Mucosa of rectum (tissue), 2 donors: ENCODE measurements at regions not wholly inside any gene's neighbourhood (a gene's known extent, or its start where the extent isn't known, plus 50 kb on each side); places are given as distances from the start of the nearest gene placed in this dataset.
"Not testable (repeated sequence)": the region's sequence is repeated elsewhere in the genome, so short reads cannot be mapped to it uniquely, and the experiment has no call there.

Source experiments
- H3K27ac ChIP-seq, 2 donors: one replicate each; pipeline ENCODE4 v1.7.0; 2013; ENCODE audit warnings: inconsistent platforms in 2 of 2, low read depth in 2 of 2, low read length in 2 of 2
- H3K27me3 ChIP-seq, 2 donors: one replicate each; pipeline ENCODE4 v1.7.0; 2013; ENCODE audit warnings: low read length in 2 of 2; ENCODE audit not compliant: control insufficient read depth in 2 of 2, insufficient read depth in 2 of 2
- H3K36me3 ChIP-seq, 2 donors: one replicate each; pipeline ENCODE4 v1.7.0; 2013; ENCODE audit warnings: low read length in 2 of 2; ENCODE audit not compliant: control insufficient read depth in 2 of 2, insufficient read depth in 2 of 2
- H3K4me1 ChIP-seq, 2 donors: one replicate each; pipeline ENCODE4 v1.7.0; 2013; ENCODE audit warnings: low read length in 2 of 2, mild to moderate bottlenecking in 1 of 2; ENCODE audit not compliant: control insufficient read depth in 2 of 2, insufficient read depth in 2 of 2
- H3K4me3 ChIP-seq, 2 donors: one replicate each; pipeline ENCODE4 v1.7.0; 2013; ENCODE audit warnings: low read length in 2 of 2
- H3K9ac ChIP-seq, 2 donors: one replicate each; pipeline ENCODE4 v1.7.0; 2013; ENCODE audit warnings: low read length in 2 of 2, low read depth in 1 of 2, mild to moderate bottlenecking in 1 of 2
- H3K9me3 ChIP-seq, 2 donors: one replicate each; pipeline ENCODE4 v1.7.0; 2013; ENCODE audit warnings: low read length in 2 of 2; ENCODE audit not compliant: control insufficient read depth in 2 of 2
- donor health status: healthy.
- donor health status: Normal muscosa, but diverticular disease.

- H3K4me1 ChIP-seq, H3K4me3 ChIP-seq, H3K9me3 ChIP-seq, H3K9ac ChIP-seq, H3K36me3 ChIP-seq, H3K27me3 ChIP-seq, H3K27ac ChIP-seq: not testable (repeated sequence)
Measured at GRCh38 chr20:22045956-22046507, 340.6 kb downstream of the PAX1 start.

- no peak overlapping the region for H3K27ac ChIP-seq
- H3K27me3 ChIP-seq = no peaks in the 10 kb centered on the region
- H3K4me1 ChIP-seq = no peaks in the 10 kb centered on the region
- no peak overlapping the region for H3K9ac ChIP-seq
- no peaks in the 10 kb centered on the region for H3K9me3 ChIP-seq
- H3K4me3 ChIP-seq = no peak overlapping the region
- no peaks in the 10 kb centered on the region for H3K36me3 ChIP-seq
Measured at GRCh38 chr20:22027423-22027822, 322.0 kb downstream of the PAX1 start.

- Histone ChIP-seq H3K4me1 (no peaks in the 10 kb centered on the region), H3K27ac (no peak overlapping the region), H3K9ac (no peak overlapping the region), H3K36me3 (no peaks in the 10 kb centered on the region), H3K27me3 (no peaks in the 10 kb centered on the region), H3K9me3 (peaks cover 0 to 3% of the 10 kb centered on the region in 2 donors), H3K4me3 (no peak overlapping the region)
Measured at GRCh38 chr20:22020201-22020600, 314.7 kb downstream of the PAX1 start.

GRCh38 chr20:22008456-22008855 lies 303.0 kb downstream of the PAX1 start:
- Histone ChIP-seq H3K27ac (no peak overlapping the region), H3K9me3 (no peaks in the 10 kb centered on the region), H3K9ac (no peak overlapping the region), H3K4me1 (no peaks in the 10 kb centered on the region), H3K4me3 (no peak overlapping the region), H3K27me3 (no peaks in the 10 kb centered on the region), H3K36me3 (no peaks in the 10 kb centered on the region)

GRCh38 chr20:22006306-22006705 lies 300.8 kb downstream of the PAX1 start:
- Histone ChIP-seq H3K27ac (no peak overlapping the region), H3K4me3 (no peak overlapping the region), H3K36me3 (no peaks in the 10 kb centered on the region), H3K9ac (no peak overlapping the region), H3K27me3 (no peaks in the 10 kb centered on the region), H3K9me3 (no peaks in the 10 kb centered on the region), H3K4me1 (no peaks in the 10 kb centered on the region)

- Histone ChIP-seq H3K4me1 (no peaks in the 10 kb centered on the region), H3K27ac (no peak overlapping the region), H3K9ac (no peak overlapping the region), H3K27me3 (no peaks in the 10 kb centered on the region), H3K9me3 (no peaks in the 10 kb centered on the region), H3K4me3 (no peak overlapping the region), H3K36me3 (no peaks in the 10 kb centered on the region)
Measured at GRCh38 chr20:22005535-22005934, 300.1 kb downstream of the PAX1 start.

GRCh38 chr20:22004946-22005345 lies 299.5 kb downstream of the PAX1 start:
- Histone ChIP-seq H3K4me1 (no peaks in the 10 kb centered on the region), H3K4me3 (no peak overlapping the region), H3K9ac (no peak overlapping the region), H3K9me3 (no peaks in the 10 kb centered on the region), H3K27me3 (no peaks in the 10 kb centered on the region), H3K36me3 (no peaks in the 10 kb centered on the region), H3K27ac (no peak overlapping the region)

GRCh38 chr20:22003680-22004079 lies 298.2 kb downstream of the PAX1 start:
- Histone ChIP-seq H3K27ac (no peak overlapping the region), H3K4me1 (no peaks in the 10 kb centered on the region), H3K27me3 (no peaks in the 10 kb centered on the region), H3K36me3 (no peaks in the 10 kb centered on the region), H3K4me3 (no peak overlapping the region), H3K9me3 (no peaks in the 10 kb centered on the region), H3K9ac (no peak overlapping the region)

- Histone ChIP-seq H3K4me3 (no peak overlapping the region), H3K27me3 (no peaks in the 10 kb centered on the region), H3K27ac (no peak overlapping the region), H3K36me3 (no peaks in the 10 kb centered on the region), H3K9me3 (no peaks in the 10 kb centered on the region), H3K4me1 (no peaks in the 10 kb centered on the region), H3K9ac (no peak overlapping the region)
Measured at GRCh38 chr20:22001886-22002285, 296.4 kb downstream of the PAX1 start.

GRCh38 chr20:21995461-21995860 lies 290.0 kb downstream of the PAX1 start:
- Histone ChIP-seq H3K4me3 (no peak overlapping the region), H3K27me3 (no peaks in the 10 kb centered on the region), H3K9ac (no peak overlapping the region), H3K9me3 (peaks cover 0 to 4% of the 10 kb centered on the region in 2 donors), H3K4me1 (no peaks in the 10 kb centered on the region), H3K27ac (no peak overlapping the region), H3K36me3 (no peaks in the 10 kb centered on the region)

GRCh38 chr20:21994203-21994602 lies 288.7 kb downstream of the PAX1 start:
- Histone ChIP-seq H3K27ac (no peak overlapping the region), H3K9me3 (peaks cover 0 to 4% of the 10 kb centered on the region in 2 donors), H3K27me3 (no peaks in the 10 kb centered on the region), H3K9ac (no peak overlapping the region), H3K4me1 (no peaks in the 10 kb centered on the region), H3K36me3 (no peaks in the 10 kb centered on the region), H3K4me3 (no peak overlapping the region)
